ENCODE measurements at regions not wholly inside any gene's neighbourhood (a gene's known extent, or its start where the extent isn't known, plus 50 kb on each side); places are given as distances from the start of the nearest gene placed in this dataset.

DNA sequence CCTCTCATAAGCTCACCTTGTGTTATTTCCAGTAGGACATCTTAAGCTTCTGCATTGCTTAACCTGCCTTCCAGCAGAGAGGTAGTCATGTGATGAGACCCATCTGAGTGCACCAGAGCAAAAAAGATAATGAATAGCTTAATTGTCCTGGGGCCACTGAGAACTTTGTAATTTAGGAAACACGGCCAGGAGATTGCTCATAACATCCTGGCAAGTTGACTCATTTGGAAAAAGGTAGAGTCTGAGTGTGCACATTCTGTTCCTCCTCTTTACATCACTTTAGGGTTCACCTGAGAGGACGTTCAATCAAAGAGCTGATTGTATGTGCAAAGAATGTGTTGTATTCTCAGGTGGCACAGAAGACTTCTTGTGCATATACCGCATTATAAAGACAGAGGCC is 830.2 kb upstream of the SOX11 start (continued):
- TF ChIP-seq GLIS1 (tag by site-specific recombination; IDR thresholded peaks at IDR 0.05) (no peak), ZNF830 (tag by site-specific recombination; IDR thresholded peaks at IDR 0.05; ENCODE audit: low read depth) (no peak), SCRT2 (tag by site-specific recombination; IDR thresholded peaks at IDR 0.05) (no peak), ZNF501 (tag by site-specific recombination; IDR thresholded peaks at IDR 0.05) (no peak)
- TF ChIP-seq, protein P1, sequence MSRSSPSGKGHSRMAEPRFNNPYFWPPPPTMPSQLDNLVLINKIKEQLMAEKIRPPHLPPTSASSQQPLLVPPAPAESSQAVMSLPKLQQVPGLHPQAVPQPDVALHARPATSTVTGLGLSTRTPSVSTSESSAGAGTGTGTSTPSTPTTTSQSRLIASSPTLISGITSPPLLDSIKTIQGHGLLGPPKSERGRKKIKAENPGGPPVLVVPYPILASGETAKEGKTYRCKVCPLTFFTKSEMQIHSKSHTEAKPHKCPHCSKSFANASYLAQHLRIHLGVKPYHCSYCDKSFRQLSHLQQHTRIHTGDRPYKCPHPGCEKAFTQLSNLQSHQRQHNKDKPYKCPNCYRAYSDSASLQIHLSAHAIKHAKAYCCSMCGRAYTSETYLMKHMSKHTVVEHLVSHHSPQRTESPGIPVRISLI (tag by site-specific recombination; IDR thresholded peaks at IDR 0.05) = no peak

DNA sequence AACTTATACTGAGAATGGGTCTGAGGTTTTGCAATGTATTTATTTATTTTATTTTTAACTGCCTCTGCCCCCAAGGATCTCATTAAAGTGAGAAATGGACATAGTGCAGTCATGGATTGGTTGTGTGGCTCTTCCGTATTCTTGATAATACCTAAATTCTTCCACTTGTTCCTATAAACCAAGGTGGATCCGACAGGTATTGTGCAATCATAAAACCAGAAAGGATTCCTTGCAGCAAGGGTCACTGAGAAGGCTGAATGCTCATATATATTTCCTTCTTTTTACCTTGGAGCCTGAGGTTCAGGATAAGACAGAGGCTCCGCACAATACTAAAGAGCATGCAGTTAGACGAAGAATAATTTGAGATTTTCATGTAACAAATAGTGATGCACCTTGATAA is 826.0 kb upstream of the SOX11 start:
- Histone ChIP-seq H3K36me3 (ENCODE audit: control insufficient read depth in 2 of 2, insufficient read depth in 1 of 2, low read length in 2 of 2) (no peaks in the 10 kb centered on the region), H3K9me3 (ENCODE audit: control insufficient read depth, insufficient read depth, low read depth, low read length) (no peaks in the 10 kb centered on the region), H3K4me3 (ENCODE audit: low read depth, low read length) (no peak overlapping the region), H3K4me1 (ENCODE audit: control insufficient read depth, insufficient read depth, low read length) (no peaks in the 10 kb centered on the region), H3K27ac (ENCODE audit: extremely low read depth, low read depth, low read length) (no peak overlapping the region)
- ChIA-PET POLR2A (no interaction called here), CTCF (interaction anchor here (0.7 kb wide), 1 partner anchor 103 kb away, joined by 3 read pairs; no protein-coding TSS in a partner anchor)
- TF ChIP-seq SETDB1 (IDR thresholded peaks at IDR 0.05; ENCODE audit: insufficient read length, low read length) = no peak
- no peak for TF ChIP-seq ZNF555 (tag by site-specific recombination; conservative IDR thresholded peaks at IDR 0.05)
- TF ChIP-seq ZNF354C (tag by site-specific recombination; IDR thresholded peaks at IDR 0.05; ENCODE audit: borderline replicate concordance, low read depth) = no peak
- TF ChIP-seq ZNF670 (tag by site-specific recombination; IDR thresholded peaks at IDR 0.05; ENCODE audit: low read depth) = no peak
- no peak for TF ChIP-seq ZNF747 (tag by site-specific recombination; IDR thresholded peaks at IDR 0.05)
- TF ChIP-seq ZNF626 (tag by site-specific recombination; IDR thresholded peaks at IDR 0.05) = no peak
- TF ChIP-seq, protein P2, sequence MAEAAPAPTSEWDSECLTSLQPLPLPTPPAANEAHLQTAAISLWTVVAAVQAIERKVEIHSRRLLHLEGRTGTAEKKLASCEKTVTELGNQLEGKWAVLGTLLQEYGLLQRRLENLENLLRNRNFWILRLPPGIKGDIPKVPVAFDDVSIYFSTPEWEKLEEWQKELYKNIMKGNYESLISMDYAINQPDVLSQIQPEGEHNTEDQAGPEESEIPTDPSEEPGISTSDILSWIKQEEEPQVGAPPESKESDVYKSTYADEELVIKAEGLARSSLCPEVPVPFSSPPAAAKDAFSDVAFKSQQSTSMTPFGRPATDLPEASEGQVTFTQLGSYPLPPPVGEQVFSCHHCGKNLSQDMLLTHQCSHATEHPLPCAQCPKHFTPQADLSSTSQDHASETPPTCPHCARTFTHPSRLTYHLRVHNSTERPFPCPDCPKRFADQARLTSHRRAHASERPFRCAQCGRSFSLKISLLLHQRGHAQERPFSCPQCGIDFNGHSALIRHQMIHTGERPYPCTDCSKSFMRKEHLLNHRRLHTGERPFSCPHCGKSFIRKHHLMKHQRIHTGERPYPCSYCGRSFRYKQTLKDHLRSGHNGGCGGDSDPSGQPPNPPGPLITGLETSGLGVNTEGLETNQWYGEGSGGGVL (tag by site-specific recombination; IDR thresholded peaks at IDR 0.05) = no peak
- TF ChIP-seq ZSCAN23 (tag by site-specific recombination; IDR thresholded peaks at IDR 0.05) = no peak

DNA sequence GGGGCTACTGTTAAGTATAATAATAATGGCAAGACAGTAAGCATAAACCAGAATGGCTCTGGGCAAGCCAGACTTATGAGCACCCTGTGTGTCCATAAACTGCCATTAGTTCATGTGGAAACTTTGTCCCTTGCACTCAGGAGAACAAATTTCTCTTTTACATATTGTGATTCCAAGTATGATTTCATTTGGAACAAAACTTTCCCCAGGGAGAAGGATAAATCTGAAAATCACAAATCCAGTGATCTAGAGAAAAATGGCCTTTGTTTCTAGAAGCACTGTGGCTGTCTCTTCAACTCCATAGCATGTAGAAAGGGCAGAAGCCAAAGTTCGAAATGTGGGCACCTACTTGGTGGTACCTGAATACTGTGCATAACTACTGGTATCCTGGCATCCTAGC is 823.7 kb upstream of the SOX11 start:
- ChIA-PET CTCF (no interaction called here), POLR2A (no interaction called here)
- no peak overlapping the region for H3K27ac ChIP-seq (ENCODE audit: extremely low read depth, low read depth, low read length)
- H3K9me3 ChIP-seq (ENCODE audit: control insufficient read depth, insufficient read depth, low read depth, low read length) = no peaks in the 10 kb centered on the region; the same call in 1 of the 2 replicates
- no peak overlapping the region for H3K4me3 ChIP-seq (ENCODE audit: low read depth, low read length)
- H3K36me3 ChIP-seq (ENCODE audit: control insufficient read depth in 2 of 2, insufficient read depth in 1 of 2, low read length in 2 of 2) = no peaks in the 10 kb centered on the region
- H3K4me1 ChIP-seq (ENCODE audit: control insufficient read depth, insufficient read depth, low read length) = no peaks in the 10 kb centered on the region
- TF ChIP-seq SP2 (tag by site-specific recombination; IDR thresholded peaks at IDR 0.05) (no peak), ZIC2 (tag by site-specific recombination; IDR thresholded peaks at IDR 0.05) (no peak), SETDB1 (IDR thresholded peaks at IDR 0.05; ENCODE audit: insufficient read length, low read length) (no peak), ZNF394 (tag by site-specific recombination; IDR thresholded peaks at IDR 0.05; ENCODE audit: borderline replicate concordance) (no peak), ZBTB17 (tag by site-specific recombination; IDR thresholded peaks at IDR 0.05) (no peak), ZNF544 (tag by site-specific recombination; IDR thresholded peaks at IDR 0.05) (no peak), ZNF416 (tag by site-specific recombination; IDR thresholded peaks at IDR 0.05) (no peak), ZNF37A (tag by site-specific recombination; IDR thresholded peaks at IDR 0.05) (no peak), ZNF747 (tag by site-specific recombination; IDR thresholded peaks at IDR 0.05) (no peak)
- TF ChIP-seq, protein P3, sequence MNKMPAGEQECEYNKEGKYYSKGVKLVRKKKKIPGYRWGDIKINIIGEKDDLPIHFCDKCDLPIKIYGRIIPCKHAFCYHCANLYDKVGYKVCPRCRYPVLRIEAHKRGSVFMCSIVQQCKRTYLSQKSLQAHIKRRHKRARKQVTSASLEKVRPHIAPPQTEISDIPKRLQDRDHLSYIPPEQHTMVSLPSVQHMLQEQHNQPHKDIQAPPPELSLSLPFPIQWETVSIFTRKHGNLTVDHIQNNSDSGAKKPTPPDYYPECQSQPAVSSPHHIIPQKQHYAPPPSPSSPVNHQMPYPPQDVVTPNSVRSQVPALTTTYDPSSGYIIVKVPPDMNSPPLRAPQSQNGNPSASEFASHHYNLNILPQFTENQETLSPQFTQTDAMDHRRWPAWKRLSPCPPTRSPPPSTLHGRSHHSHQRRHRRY (tag by site-specific recombination; IDR thresholded peaks at IDR 0.05) = no peak
- TF ChIP-seq, protein P4, sequence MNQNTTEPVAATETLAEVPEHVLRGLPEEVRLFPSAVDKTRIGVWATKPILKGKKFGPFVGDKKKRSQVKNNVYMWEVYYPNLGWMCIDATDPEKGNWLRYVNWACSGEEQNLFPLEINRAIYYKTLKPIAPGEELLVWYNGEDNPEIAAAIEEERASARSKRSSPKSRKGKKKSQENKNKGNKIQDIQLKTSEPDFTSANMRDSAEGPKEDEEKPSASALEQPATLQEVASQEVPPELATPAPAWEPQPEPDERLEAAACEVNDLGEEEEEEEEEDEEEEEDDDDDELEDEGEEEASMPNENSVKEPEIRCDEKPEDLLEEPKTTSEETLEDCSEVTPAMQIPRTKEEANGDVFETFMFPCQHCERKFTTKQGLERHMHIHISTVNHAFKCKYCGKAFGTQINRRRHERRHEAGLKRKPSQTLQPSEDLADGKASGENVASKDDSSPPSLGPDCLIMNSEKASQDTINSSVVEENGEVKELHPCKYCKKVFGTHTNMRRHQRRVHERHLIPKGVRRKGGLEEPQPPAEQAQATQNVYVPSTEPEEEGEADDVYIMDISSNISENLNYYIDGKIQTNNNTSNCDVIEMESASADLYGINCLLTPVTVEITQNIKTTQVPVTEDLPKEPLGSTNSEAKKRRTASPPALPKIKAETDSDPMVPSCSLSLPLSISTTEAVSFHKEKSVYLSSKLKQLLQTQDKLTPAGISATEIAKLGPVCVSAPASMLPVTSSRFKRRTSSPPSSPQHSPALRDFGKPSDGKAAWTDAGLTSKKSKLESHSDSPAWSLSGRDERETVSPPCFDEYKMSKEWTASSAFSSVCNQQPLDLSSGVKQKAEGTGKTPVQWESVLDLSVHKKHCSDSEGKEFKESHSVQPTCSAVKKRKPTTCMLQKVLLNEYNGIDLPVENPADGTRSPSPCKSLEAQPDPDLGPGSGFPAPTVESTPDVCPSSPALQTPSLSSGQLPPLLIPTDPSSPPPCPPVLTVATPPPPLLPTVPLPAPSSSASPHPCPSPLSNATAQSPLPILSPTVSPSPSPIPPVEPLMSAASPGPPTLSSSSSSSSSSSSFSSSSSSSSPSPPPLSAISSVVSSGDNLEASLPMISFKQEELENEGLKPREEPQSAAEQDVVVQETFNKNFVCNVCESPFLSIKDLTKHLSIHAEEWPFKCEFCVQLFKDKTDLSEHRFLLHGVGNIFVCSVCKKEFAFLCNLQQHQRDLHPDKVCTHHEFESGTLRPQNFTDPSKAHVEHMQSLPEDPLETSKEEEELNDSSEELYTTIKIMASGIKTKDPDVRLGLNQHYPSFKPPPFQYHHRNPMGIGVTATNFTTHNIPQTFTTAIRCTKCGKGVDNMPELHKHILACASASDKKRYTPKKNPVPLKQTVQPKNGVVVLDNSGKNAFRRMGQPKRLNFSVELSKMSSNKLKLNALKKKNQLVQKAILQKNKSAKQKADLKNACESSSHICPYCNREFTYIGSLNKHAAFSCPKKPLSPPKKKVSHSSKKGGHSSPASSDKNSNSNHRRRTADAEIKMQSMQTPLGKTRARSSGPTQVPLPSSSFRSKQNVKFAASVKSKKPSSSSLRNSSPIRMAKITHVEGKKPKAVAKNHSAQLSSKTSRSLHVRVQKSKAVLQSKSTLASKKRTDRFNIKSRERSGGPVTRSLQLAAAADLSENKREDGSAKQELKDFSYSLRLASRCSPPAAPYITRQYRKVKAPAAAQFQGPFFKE (tag by site-specific recombination; IDR thresholded peaks at IDR 0.05; ENCODE audit: borderline replicate concordance) = no peak
- TF ChIP-seq, protein P5, sequence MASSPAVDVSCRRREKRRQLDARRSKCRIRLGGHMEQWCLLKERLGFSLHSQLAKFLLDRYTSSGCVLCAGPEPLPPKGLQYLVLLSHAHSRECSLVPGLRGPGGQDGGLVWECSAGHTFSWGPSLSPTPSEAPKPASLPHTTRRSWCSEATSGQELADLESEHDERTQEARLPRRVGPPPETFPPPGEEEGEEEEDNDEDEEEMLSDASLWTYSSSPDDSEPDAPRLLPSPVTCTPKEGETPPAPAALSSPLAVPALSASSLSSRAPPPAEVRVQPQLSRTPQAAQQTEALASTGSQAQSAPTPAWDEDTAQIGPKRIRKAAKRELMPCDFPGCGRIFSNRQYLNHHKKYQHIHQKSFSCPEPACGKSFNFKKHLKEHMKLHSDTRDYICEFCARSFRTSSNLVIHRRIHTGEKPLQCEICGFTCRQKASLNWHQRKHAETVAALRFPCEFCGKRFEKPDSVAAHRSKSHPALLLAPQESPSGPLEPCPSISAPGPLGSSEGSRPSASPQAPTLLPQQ (tag by site-specific recombination; IDR thresholded peaks at IDR 0.05) = no peak
